DLD1 (cell line): ENCODE measurements at regions not wholly inside any gene's neighbourhood (a gene's known extent, or its start where the extent isn't known, plus 50 kb on each side); places are given as distances from the start of the nearest gene placed in this dataset.

ENCODE experiments used
- in situ Hi-C: cut with HindIII; loops from 2 replicates; pipeline ENCODE4 v1.10.0; 2017; ENCODE audit warnings: low sequenced_read_pairs

DNA sequence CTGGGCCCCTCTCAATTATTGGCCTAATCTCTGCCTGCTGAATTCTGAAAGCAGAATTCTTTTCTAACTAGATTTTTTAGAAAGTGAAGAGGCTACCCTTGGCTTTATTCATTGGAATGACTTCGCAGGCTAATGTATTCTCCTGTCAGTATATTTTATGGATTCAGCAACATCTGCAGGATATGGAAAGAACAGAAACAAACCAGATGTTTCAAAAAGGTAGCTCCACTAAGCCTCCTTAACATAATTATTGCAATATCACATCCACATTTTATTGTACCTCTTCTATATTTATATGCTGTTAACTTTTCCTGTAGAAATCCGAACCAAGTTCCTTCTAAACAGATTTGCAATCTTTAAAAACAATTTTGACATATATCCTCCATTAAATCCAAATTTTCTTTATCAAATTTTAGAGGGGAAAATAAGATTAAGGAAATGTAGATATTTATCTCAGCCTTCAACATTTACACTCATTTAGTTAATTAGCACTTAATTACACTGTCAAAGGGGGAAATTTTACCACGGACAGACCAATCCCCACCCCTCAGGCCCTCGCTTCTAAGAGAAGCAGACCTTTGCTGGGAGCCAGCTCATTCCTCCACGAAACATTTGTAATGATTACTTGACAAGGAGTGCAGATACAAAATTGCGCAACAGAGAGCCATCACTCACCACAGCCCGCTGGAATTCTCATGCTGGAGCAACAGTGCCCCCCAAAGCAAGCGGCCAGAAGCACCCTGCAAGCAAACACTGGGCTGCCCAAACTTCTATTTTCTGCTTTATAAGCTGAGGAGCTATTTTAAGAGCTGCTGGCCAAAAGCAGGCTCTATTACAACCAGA lies 253.4 kb downstream of the ETAA1 start:
- in situ Hi-C loops: no loop called here

DNA sequence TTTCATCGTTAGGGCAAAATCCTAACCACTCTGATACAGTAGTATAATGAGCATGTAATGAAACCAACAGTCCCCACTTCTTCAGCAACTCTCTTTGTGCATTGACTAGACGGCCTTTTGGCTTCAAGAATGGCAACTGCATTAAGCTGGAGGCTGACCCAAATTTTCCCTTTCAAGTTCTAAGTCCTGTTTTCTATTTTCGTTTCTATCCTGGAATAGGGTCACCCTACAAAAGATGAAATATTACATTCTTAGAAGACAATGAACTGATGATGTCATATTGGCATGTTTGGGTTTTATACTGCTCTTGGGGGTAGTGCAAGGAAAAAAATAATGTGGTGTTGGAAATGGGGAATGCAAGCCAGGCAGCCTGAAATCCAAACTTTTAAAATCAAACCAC lies 254.4 kb downstream of the ETAA1 start:
- in situ Hi-C loops: no loop called here

DNA sequence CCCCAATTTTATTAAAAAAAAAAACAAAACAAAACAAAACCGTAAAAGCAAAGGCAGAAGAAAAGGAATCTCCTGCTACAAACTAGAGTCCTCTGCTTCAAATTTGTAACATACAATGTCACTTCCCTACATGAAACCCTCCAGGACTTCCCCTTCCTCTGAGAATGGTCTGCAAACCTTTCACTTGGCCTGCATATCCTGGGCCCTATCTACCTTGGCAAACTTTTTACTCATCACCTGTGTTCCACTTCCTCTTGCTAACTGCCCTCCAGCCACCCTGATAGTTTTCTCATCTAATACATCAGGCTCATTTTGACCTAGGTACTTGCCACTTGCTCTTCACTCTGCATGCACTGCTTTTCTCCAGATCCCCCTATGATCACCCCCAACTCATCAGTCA lies 255.5 kb downstream of the ETAA1 start:
- in situ Hi-C loops: no loop called here

DNA sequence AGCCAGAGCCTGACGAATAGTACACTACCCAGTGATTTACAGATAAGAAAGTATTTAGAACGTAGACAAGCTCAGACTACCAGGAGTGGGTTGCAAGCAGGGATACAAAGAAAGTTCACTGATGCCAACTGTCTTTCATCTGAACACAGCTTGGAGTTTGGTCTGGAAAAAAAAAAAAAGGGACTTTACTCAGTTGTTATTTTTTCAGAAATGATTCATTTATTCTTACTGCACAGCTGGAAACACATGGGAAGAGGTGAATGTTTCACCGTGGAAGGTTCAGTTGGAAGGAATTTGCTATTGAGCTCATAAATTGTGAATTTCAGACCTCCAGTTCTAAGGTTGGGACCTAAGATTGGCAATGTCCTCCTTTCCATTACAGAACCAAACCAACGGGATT lies 259.7 kb downstream of the ETAA1 start:
- in situ Hi-C loops: no loop called here

DNA sequence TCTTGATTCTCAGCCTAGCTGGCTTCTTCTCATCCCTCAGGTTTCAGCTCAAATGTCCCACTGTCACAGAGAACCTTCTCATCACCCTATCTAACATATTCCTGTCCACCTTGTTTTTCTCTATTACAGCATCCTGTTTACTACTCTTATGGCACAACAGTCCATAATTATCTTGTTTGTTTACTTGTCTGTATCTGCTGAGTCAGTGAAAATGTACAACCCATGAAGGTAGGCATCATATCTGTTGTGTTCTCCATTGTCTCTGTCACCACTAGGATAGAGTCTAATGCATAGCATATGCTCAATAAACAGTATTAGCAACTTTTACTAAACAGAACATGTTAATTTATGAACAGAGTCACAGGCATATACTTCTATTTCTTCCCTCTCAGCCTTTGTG lies 261.7 kb downstream of the ETAA1 start:
- in situ Hi-C loops: no loop called here

DNA sequence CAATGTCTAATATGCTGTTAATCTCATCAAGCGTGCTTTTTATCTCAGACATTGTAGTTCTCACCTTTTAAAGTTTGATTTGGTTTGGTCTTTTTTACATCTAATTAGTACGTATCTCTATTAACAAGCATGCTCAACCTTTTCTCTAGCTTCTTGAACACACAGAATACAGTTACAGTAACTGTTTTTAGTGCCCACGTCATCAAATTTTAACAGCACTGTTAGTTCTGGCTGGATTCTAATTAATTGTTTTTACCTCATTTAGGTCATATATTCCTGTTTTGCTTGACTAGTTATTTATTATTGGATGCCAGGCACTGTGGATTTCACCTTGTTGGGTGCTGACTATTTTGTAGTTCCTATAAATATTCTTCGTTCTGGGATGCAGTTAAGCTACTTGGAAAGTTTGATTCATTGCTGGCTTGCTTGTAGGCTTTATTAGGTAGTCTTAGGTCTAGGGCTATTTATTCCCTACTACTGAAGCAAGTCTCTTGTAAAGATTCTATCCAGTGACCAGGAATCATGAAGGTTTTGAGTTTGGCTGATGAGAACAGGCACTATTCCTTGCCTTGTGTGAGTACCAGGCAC lies 263.0 kb downstream of the ETAA1 start:
- in situ Hi-C loops: no loop called here

DNA sequence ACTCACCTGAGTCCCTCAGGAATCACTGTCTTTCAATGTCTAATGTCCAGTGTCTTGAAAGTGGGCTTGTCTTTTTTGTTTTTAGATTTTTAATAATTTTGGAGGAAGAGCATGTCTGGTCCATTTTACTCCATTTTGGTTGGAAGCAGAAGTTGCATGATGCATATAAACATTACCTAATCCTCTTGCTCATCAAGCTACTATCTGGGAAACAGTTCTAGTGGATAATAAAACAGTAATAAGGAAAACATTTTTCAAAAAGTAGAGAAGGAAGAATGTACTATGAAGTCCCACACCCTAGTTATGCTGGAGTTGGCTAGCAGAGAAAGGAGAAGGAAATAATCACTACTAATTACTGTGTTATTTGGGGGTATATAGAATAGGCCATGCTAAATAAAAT lies 263.7 kb downstream of the ETAA1 start:
- in situ Hi-C loops: no loop called here

DNA sequence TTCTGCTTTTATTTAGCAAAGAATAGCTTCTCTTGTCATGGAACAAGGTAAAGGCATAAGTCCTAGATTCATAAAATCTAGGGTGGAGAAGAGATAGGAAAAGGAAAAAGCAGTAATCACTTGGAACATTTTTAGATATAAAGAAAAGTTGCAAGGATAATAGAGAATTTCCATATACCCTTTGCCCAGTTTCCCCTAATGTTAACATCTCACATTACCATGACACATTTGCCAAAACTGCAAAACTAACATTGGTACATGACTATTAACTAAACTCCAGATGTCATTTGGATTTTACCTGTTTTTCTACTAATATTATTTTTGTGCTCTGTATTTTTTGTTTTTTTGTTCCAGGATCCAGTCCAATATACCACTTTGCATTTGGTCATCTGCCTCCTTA lies 265.1 kb downstream of the ETAA1 start:
- in situ Hi-C loops: no loop called here

DNA sequence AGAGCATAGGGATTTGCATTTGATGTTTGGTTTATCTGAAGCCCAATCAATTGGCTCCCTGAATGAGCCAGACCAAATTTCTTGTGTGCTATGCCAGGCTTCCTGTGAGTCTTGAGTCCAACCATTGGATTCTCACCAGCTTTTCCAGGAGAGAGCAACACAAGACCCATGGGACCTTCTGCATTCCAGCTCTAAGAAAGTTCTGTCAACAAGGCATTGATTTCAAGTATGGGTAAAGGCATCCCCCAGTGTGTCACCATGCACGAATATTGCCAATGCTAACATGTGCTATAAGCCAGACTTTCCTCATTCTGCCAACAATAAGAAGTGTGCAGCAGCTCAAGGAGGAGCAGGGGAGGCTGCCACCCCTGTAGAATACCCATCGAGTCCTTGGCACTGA lies 266.6 kb downstream of the ETAA1 start:
- in situ Hi-C loops: no loop called here

DNA sequence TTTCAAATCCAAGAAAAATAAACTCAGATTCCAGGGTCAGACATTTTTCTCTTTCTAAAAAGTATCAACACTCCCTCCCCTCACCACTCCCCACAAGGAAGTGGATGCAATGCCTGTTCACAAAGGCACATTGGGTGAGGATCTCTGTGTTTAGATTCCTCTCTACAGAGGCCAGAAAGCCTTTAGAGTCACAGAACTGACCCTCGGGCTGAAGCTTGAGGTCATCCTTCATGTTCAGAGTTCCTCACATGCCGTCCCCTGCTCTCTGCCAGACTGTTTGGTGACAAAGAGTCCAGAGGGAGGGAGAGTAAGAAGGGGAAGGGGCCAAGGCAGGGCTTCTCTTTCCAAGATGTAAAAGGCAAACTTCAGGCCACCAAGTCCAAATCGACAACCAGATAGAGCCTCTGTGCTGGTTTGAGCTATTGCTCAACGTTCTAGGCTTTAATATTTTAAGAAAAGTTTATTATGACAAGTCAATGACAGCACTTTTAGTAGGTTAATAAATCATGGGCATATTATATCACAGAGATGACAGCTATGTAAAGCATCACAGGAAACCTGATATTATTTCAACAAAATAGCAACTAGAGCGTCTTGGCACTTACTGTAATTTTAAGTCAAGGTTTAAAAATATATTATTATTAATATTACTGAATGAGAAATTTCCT lies 269.4 kb downstream of the ETAA1 start:
- in situ Hi-C loops: no loop called here

DNA sequence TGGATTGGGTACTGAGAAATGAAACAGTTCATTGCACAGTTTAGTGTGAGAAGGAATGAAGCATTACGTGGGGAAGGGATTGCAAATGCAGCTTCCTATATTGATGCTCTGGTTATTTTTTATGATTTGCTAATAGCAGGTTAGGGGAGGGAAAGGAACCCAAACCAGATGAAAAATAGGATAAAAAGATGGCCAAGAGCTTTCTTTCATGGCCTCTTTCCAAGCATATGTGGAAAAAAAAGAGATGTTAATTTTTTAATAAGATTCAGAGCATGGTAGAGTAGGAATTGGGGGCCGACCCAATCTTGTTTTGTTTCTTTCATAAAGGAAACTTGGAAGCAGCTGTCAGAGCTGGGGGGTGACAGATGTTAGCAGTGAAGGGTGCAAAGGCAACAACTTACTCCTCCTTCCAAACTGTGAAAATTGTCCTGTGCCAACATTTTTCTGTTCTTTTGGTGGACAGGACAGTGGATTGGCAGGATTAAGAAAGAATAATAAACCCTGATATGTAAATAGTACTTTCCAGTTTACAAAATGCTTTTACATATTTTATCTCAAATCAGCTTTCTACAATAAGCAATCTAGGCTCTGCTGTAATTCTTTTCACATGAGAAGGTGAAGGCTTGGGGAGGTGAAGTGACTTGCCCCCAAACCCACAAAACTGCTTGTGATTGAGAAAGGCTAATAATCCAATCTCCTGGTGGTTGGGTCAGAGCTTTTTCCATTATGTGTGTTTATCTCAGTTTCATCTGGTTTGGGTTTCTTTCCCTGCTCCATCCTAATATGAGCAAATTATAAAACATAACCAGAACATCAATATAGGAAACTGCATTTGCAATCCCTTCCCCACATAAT lies 270.1 kb downstream of the ETAA1 start:
- in situ Hi-C loops: no loop called here

DNA sequence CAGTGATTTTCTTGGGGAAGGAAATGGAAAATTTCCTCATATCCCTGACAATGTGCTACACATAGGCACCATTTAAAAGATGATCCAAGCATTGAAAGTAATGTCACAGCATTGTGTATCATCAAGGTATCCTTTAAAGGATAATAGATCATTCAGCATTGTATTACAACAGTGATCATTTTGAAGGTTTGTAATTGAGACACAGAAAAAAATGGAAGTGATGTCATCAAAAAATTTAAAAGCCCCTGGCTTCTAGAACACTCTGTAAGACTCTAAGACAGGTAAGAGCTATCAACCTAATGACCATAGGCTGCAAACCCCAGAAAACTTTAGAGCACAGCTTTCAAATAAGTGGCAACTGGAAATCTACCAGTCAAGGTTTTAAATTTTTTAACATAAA lies 271.4 kb downstream of the ETAA1 start:
- in situ Hi-C loops: no loop called here

DNA sequence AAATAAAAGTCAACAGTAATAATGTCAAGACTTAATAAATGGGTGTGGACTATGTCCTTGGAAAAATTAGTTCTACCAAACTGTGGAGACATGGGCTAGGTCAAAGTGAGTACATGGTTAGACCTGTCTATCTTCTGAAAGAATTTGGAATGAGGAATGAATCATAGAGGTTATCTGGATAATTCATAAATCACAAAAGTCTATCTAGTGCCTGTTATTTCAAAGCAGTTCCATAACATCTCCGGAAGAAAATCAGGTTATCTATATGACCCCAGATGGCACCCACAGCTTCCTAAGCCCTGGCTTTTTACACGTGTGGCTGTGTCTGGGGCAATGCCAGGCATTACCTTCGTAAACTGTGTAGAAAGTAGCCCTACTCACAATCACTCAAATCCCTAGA lies 272.0 kb downstream of the ETAA1 start:
- in situ Hi-C loops: no loop called here

DNA sequence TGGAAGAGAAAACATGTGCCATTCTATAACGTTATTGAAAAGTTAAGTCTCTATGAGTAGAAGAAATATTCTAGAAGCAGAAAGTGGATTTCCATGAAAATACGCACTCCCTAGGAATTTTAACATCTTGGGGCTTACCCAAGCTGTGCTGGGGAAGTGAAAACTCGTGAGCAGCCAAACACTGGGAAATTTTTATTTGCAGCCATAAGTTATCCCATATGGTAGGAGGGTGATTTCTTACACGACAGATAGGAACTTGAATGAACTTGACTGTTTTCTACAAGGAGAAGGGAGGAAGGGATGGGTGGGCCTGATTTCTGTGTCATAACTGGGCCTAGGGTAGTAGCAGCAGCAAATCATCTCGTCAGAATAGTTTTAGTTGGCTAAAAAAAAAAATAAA lies 272.6 kb downstream of the ETAA1 start:
- in situ Hi-C loops: no loop called here

DNA sequence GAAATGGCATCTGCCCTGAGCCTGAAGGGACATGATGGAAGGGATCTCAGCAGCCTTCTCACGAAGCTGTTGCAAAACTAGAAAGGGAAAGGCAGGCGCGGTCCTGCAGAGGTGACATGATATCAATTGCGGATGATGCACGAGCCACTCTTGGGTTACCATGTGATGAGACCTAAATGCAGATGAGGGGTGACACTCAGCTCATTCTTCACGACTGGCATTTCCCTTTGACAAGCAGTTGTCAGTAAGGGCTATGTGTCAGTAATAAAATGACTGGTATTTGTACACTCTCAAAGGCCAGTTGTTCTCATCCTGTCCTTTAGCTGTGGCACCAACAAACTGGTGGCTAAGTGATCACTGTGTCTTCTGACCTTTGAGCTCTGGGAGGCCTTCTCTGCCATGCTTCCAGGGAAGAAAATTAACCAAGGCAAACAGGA lies 273.6 kb downstream of the ETAA1 start:
- in situ Hi-C loops: no loop called here

DNA sequence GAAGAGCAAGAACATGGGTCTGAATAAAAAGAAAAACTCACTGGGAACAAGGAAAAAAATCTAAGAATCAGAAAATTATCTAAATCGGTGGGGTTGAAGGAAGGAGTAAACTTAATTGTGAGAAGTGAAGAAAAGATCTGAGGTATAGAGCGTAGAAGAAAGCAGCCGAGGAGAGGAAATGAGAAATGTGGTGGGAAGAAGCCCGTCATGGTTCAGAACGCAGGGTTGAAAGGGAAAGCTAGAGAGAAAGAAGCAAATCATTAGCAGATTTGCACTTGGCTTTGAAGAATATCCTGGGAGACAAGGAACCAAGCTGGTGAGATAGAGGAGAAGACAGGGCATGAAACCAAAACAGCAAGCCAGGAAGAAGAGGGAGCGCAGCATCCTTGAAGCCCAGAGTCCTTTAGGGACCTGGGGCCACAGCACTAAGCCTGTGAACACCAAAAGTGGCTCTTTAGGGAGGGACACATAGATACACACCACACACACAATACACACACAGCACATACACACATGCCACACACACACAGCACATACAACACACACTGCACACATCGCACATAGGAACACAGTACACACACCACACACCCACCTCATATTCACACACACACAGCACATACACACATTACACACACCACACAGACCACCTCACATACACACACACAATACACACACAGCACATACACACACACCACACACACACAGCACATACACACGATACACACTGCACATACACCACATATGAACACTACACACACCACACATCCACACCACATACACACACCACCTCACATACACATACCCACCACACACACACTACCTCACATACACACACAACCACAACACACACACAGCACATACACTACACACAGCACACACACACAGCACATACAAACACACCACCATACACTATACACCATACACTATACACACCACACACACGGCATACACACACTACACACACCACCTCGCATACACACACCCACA lies 274.6 kb downstream of the ETAA1 start:
- in situ Hi-C loops: no loop called here

DNA sequence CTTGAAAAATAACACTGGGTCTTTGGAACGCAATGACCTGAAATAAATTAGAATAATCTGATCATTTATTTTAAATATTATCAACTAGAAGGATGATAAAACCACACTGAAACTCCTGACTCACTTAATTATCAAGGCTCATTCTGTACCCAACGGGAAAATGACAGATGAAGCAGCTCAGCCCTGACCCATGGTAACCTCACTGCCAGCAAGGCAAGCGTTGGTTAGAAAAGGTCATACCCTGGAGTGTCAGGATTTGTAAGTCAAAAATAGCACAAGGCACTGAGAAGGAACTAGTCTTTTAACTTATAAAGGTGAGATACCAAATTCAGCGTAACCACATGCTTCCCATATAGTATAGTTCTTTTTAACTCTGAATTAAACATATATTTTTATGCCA lies 277.5 kb downstream of the ETAA1 start:
- in situ Hi-C loops: no loop called here

DNA sequence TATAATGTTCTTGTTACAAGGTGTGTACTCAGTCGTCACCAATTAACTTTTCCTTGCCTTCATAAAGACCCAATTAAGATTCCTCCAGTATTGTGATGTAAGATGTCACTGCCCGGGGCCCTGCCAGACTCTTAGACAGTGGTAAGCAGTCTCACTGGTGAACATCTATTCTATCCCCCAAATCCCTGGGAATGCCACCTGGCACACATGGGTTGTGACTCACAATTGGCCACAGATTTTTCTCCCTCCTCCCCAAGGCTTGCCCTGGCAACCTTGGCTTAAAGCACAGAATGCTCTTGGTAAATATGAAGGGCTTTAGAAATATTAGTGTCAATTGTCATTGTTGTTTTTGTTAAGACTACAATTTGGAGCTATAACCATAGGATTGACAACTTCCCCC lies 287.9 kb downstream of the ETAA1 start:
- in situ Hi-C loops: no loop called here

DNA sequence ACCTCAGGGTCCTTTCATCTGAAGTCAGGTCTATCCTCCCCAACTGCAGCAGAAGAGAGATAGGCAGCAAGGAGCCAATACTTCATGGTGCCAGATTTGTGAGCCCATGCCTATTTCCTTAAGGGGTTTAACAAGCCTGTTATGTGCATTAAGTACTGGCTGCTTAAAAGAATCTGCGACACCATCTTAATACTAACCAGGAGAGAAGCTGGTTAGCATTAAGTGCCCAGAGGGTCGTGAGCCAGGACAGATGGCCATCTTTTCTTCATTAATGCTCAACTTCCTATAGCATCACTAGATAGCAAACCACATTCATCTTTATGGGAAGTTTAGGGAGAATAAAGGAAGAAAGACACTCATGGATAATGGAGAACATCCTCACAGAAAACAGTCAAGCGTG lies 289.1 kb downstream of the ETAA1 start:
- in situ Hi-C loops: no loop called here

DNA sequence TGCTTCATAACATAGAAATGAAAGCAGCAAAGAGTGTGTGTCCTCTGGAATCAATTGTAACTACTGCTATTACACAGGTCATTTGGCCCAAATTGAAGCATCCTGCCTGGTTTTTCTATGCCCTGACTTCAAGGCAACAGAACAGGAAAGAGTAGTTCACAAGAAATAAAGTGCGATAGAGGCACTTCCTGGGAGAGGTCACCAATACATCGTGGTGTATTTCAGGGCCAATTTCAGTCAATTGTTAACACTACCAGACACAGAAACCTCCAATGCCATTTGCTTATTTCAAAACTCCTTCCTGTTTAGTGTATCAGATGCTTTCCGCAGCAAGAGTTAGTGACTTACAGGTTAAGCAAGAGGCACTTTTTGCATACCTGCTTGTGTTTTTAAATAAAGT lies 292.1 kb downstream of the ETAA1 start:
- in situ Hi-C loops: no loop called here
